HEK293T (cell line): ENCODE measurements at regions not wholly inside any gene's neighbourhood (a gene's known extent, or its start where the extent isn't known, plus 50 kb on each side); places are given as distances from the start of the nearest gene placed in this dataset.

ENCODE experiments used
- BHLHE40 ChIP-seq: fragments of 450-650 bp; IDR thresholded peaks from 2 replicates; pipeline ENCODE4 v1.6.1; 2016; ENCODE audit warnings: mild to moderate bottlenecking, moderate library complexity, borderline replicate concordance
- CTBP1 ChIP-seq: fragments of 450-650 bp; IDR thresholded peaks from 2 replicates; pipeline ENCODE4 v1.6.1; 2016; ENCODE audit warnings: borderline replicate concordance
- FOXA1 ChIP-seq: fragments of 450-650 bp; IDR thresholded peaks from 2 replicates; pipeline ENCODE4 v1.6.1; 2016; ENCODE audit warnings: mild to moderate bottlenecking
- LEF1 ChIP-seq: fragments of 450-650 bp; IDR thresholded peaks from 2 replicates; pipeline ENCODE4 v1.6.1; 2017; ENCODE audit warnings: mild to moderate bottlenecking, borderline replicate concordance
- NFRKB ChIP-seq: fragments of 450-650 bp; IDR thresholded peaks from 2 replicates; pipeline ENCODE4 v1.6.1; 2016; ENCODE audit warnings: mild to moderate bottlenecking, moderate library complexity
- SP1 ChIP-seq: fragments of 450-650 bp; IDR thresholded peaks from 2 replicates; pipeline ENCODE4 v1.6.1; 2017
- TARDBP ChIP-seq: fragments of 450-650 bp; IDR thresholded peaks from 2 replicates; pipeline ENCODE4 v1.6.1; 2016
- ZNF384 ChIP-seq: fragments of 450-650 bp; IDR thresholded peaks from 2 replicates; pipeline ENCODE4 v1.6.1; 2016
- TF ChIP-seq, protein P1 (sequence below): fragments of 450-650 bp; IDR thresholded peaks from 2 replicates; pipeline ENCODE4 v1.6.1; 2016

DNA sequence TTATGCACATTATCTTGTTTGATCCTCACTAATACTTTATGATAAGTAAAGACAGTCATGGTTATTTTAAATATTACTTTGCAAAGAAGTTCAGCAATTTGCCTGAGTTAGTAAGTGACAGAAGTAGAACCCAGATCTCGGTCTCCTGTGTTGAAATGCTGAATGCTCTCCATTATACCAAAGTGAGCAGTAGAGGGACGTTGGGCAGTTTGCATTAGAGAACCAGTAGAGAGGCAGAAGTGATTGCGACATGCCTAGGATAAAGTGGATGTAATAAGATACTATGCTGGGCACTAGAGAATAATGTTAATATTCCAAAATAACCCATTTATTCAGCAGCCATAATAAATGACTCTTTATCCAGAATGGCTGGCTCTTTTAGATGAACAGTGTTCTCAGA lies 201.0 kb downstream of the PMAIP1 start:
- TF ChIP-seq NFRKB (no peak), ZNF384 (no peak), FOXA1 (no peak), TARDBP (no peak), SP1 (no peak), LEF1 (no peak), CTBP1 (no peak), BHLHE40 (no peak)
- TF ChIP-seq, protein P1, sequence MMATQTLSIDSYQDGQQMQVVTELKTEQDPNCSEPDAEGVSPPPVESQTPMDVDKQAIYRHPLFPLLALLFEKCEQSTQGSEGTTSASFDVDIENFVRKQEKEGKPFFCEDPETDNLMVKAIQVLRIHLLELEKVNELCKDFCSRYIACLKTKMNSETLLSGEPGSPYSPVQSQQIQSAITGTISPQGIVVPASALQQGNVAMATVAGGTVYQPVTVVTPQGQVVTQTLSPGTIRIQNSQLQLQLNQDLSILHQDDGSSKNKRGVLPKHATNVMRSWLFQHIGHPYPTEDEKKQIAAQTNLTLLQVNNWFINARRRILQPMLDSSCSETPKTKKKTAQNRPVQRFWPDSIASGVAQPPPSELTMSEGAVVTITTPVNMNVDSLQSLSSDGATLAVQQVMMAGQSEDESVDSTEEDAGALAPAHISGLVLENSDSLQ: no peak
